NCI-H2081 (cell line): ENCODE measurements at regions not wholly inside any gene's neighbourhood (a gene's known extent, or its start where the extent isn't known, plus 50 kb on each side); places are given as distances from the start of the nearest gene placed in this dataset.
"Not testable (repeated sequence)": the region's sequence is repeated elsewhere in the genome, so short reads cannot be mapped to it uniquely, and the experiment has no call there.

Experiments
- DNase-seq, 2 experiments: peaks; one replicate each; lab custom pipeline; 2025; lab: John Stamatoyannopoulos, UW

- DNase-seq, result no peak
These were observed 100.0 kb upstream of the PIK3R1 start for GRCh38 chr5:68115584-68115983.

GRCh38 chr5:68114378-68115040 lies 101.0 kb upstream of the PIK3R1 start:
- no peak for DNase-seq

GRCh38 chr5:68112658-68113057 lies 102.9 kb upstream of the PIK3R1 start:
- no peak for DNase-seq

GRCh38 chr5:68110894-68111293 lies 104.7 kb upstream of the PIK3R1 start:
- no peak for DNase-seq

GRCh38 chr5:68110264-68110663 lies 105.3 kb upstream of the PIK3R1 start:
- DNase-seq, result peak in 1 of 2 experiments; percentile 16

GRCh38 chr5:68104217-68104616 lies 111.3 kb upstream of the PIK3R1 start:
- DNase-seq, result not testable (repeated sequence)

GRCh38 chr5:68103297-68103696 lies 112.3 kb upstream of the PIK3R1 start:
- DNase-seq, result not testable (repeated sequence)

- DNase-seq, result no peak
These were observed 116.2 kb upstream of the PIK3R1 start for GRCh38 chr5:68099327-68099726.

- DNase-seq, result no peak
These were observed 121.9 kb upstream of the PIK3R1 start for GRCh38 chr5:68093455-68094159.

GRCh38 chr5:68088302-68088701 lies 127.3 kb upstream of the PIK3R1 start:
- no peak for DNase-seq

- DNase-seq, result no peak
These were observed 127.7 kb upstream of the PIK3R1 start for GRCh38 chr5:68087866-68088265.

GRCh38 chr5:68086857-68087256 lies 128.7 kb upstream of the PIK3R1 start:
- DNase-seq, result no peak

- no peak for DNase-seq
These were observed 129.1 kb upstream of the PIK3R1 start for GRCh38 chr5:68086439-68086838.

- no peak for DNase-seq
These were observed 131.2 kb upstream of the PIK3R1 start for GRCh38 chr5:68084396-68084795.

GRCh38 chr5:68080282-68081050 lies 135.1 kb upstream of the PIK3R1 start:
- DNase-seq, result no peak

- DNase-seq, result no peak
These were observed 138.1 kb upstream of the PIK3R1 start for GRCh38 chr5:68077349-68077894.

GRCh38 chr5:68074633-68075032 lies 140.9 kb upstream of the PIK3R1 start:
- no peak for DNase-seq

- peak in 1 of 2 experiments; percentile 45 for DNase-seq
These were observed 141.4 kb upstream of the PIK3R1 start for GRCh38 chr5:68074048-68074632.

- DNase-seq, result no peak
These were observed 143.8 kb upstream of the PIK3R1 start for GRCh38 chr5:68071736-68072135.

GRCh38 chr5:68071282-68071632 lies 144.3 kb upstream of the PIK3R1 start:
- no peak for DNase-seq

GRCh38 chr5:68070591-68071281 lies 144.8 kb upstream of the PIK3R1 start:
- no peak for DNase-seq
